H1 (cell line): ENCODE measurements at regions not wholly inside any gene's neighbourhood (a gene's known extent, or its start where the extent isn't known, plus 50 kb on each side); places are given as distances from the start of the nearest gene placed in this dataset.

Experiments
- CTCF ChIA-PET: fragments of 300-600 bp; sonication (Branson Sonifier 250); formaldehyde crosslinking; loops from one replicate; lab custom pipeline; 2021; ENCODE audit not compliant: partially characterized antibody; lab: Charles Lee
- POLR2A ChIA-PET: fragments of 300-600 bp; sonication (Branson Sonifier 250); formaldehyde crosslinking; loops from one replicate; lab custom pipeline; 2021; ENCODE audit warnings: inconsistent platforms; ENCODE audit not compliant: partially characterized antibody; lab: Charles Lee
- DNase-seq, 2 experiments: peaks; one replicate each; pipeline versions ENCODE4 v3.0.0 to v3.0.0-alpha.2; 2010 to 2022; ENCODE audit warnings: low spot score in 2 of 2, low read depth in 1 of 2, mixed read lengths in 1 of 2
- FAIRE-seq: peaks from 2 replicates; lab custom pipeline; 2011; peaks lifted over from hg19 to GRCh38; lab: Jason Lieb, UNC
- H2AFZ ChIP-seq: 2 replicates; pipeline ENCODE4 v1.8.1; 2012; ENCODE audit warnings: low read length, inconsistent platforms
- H2AK5ac ChIP-seq: 2 replicates; pipeline ENCODE4 v1.6.1; 2013; ENCODE audit warnings: low read depth, low read length
- H2BK120ac ChIP-seq: replicated peaks from 2 replicates; pipeline ENCODE3; 2013; ENCODE audit warnings: low read depth, low read length, inconsistent platforms
- H2BK12ac ChIP-seq: 2 replicates; pipeline ENCODE4 v1.6.1; 2013; ENCODE audit warnings: low read depth, low read length
- H2BK15ac ChIP-seq: 2 replicates; pipeline ENCODE4 v1.6.1; 2013; ENCODE audit warnings: low read length
- H2BK20ac ChIP-seq: 2 replicates; pipeline ENCODE4 v1.6.1; 2013; ENCODE audit warnings: low read length
- H2BK5ac ChIP-seq: 2 replicates; pipeline ENCODE4 v1.6.1; 2013; ENCODE audit warnings: low read depth, low read length
- H3K14ac ChIP-seq: 2 replicates; pipeline ENCODE4 v1.6.1; 2013; ENCODE audit warnings: inconsistent platforms; ENCODE audit not compliant: insufficient read length
- H3K18ac ChIP-seq: 2 replicates; pipeline ENCODE4 v1.6.1; 2013; ENCODE audit warnings: low read length; ENCODE audit errors: extremely low read depth
- H3K23ac ChIP-seq: 2 replicates; pipeline ENCODE4 v1.6.1; 2013; ENCODE audit warnings: inconsistent platforms; ENCODE audit not compliant: insufficient read length
- H3K23me2 ChIP-seq: 2 replicates; pipeline ENCODE4 v1.6.1; 2013; ENCODE audit warnings: low read depth, low read length
- H3K27ac ChIP-seq: 2 replicates; pipeline ENCODE4 v1.6.1; 2011; ENCODE audit warnings: low read depth, low read length, inconsistent platforms
- H3K27me3 ChIP-seq, 4 experiments: replicated peaks in 1 of 4; 1 replicate in 1 of 4; 2 replicates in 3 of 4; pipeline versions ENCODE4 v1.6.1 to v1.8.1; 2011 to 2013; ENCODE audit warnings: low read length in 3 of 4, mild to moderate bottlenecking in 3 of 4, inconsistent platforms in 2 of 4, mixed read lengths in 2 of 4, moderate library complexity in 1 of 4; ENCODE audit not compliant: control insufficient read depth in 3 of 4, insufficient read depth in 3 of 4; ENCODE audit errors: extremely low read depth in 1 of 4
- H3K36me3 ChIP-seq, 4 experiments: 2 replicates each; pipeline versions ENCODE4 v1.6.1 to v1.8.1; 2011 to 2013; ENCODE audit warnings: mild to moderate bottlenecking in 4 of 4, low read length in 3 of 4, moderate library complexity in 2 of 4, control low read depth in 1 of 4, inconsistent platforms in 1 of 4; ENCODE audit not compliant: insufficient read depth in 4 of 4, control insufficient read depth in 2 of 4
- H3K4ac ChIP-seq: replicated peaks from 2 replicates; pipeline ENCODE3; 2013; ENCODE audit warnings: low read length, low read depth, mixed read lengths, inconsistent platforms; ENCODE audit not compliant: insufficient read length
- H3K4me1 ChIP-seq, 4 experiments: replicated peaks in 1 of 4; 1 replicate in 1 of 4; 2 replicates in 3 of 4; pipeline versions ENCODE4 v1.6.1 to v1.8.1; 2011 to 2013; ENCODE audit warnings: low read length in 3 of 4, inconsistent platforms in 2 of 4, mixed read lengths in 1 of 4; ENCODE audit not compliant: insufficient read depth in 4 of 4, control insufficient read depth in 3 of 4
- H3K4me2 ChIP-seq, 2 experiments: 2 replicates each; pipeline versions ENCODE4 v1.6.1 to v1.8.1; 2011 to 2013; ENCODE audit warnings: low read depth in 2 of 2, low read length in 2 of 2, control low read depth in 1 of 2, inconsistent platforms in 1 of 2, mild to moderate bottlenecking in 1 of 2; ENCODE audit not compliant: insufficient read depth in 1 of 2
- H3K4me3 ChIP-seq, 4 experiments: fragments of 200-600, 300-600 bp in 1 of 4; sonication (generic), shearing (Covaris generic), sonication (Bioruptor Twin) in 1 of 4; 2 replicates each; pipeline versions ENCODE4 v1.5.1 to v1.8.1; 2011 to 2016; ENCODE audit warnings: low read length in 4 of 4, low read depth in 3 of 4, control low read depth in 2 of 4, inconsistent platforms in 2 of 4, mild to moderate bottlenecking in 2 of 4, mixed read lengths in 1 of 4, moderate library complexity in 1 of 4; ENCODE audit not compliant: insufficient read depth in 2 of 4; ENCODE audit errors: extremely low read depth in 1 of 4
- H3K56ac ChIP-seq: replicated peaks from 2 replicates; pipeline ENCODE3; 2013; ENCODE audit warnings: low read depth, mild to moderate bottlenecking, mixed read lengths, low read length, inconsistent platforms; ENCODE audit not compliant: insufficient read length
- H3K79me1 ChIP-seq: 2 replicates; pipeline ENCODE4 v1.6.1; 2013; ENCODE audit warnings: low read depth, low read length, control low read depth
- H3K79me2 ChIP-seq, 2 experiments: 2 replicates each; pipeline versions ENCODE4 v1.6.1 to v1.8.1; 2012 to 2013; ENCODE audit warnings: low read length in 2 of 2, mild to moderate bottlenecking in 2 of 2, inconsistent platforms in 1 of 2; ENCODE audit not compliant: insufficient read depth in 2 of 2, control insufficient read depth in 1 of 2
- H3K9ac ChIP-seq, 4 experiments: replicated peaks in 1 of 4; 1 replicate in 1 of 4; 2 replicates in 3 of 4; pipeline versions ENCODE4 v1.6.1 to v1.8.1; 2011 to 2013; ENCODE audit warnings: low read depth in 3 of 4, low read length in 3 of 4, control low read depth in 2 of 4, mild to moderate bottlenecking in 2 of 4, moderate library complexity in 2 of 4, inconsistent platforms in 1 of 4; ENCODE audit errors: extremely low read depth in 1 of 4
- H3K9me3 ChIP-seq, 2 experiments: 2 replicates each; pipeline versions ENCODE4 v1.6.1 to v1.8.1; 2012 to 2013; ENCODE audit warnings: mild to moderate bottlenecking in 2 of 2, moderate library complexity in 2 of 2, control low read depth in 1 of 2, inconsistent platforms in 1 of 2, low read depth in 1 of 2, low read length in 1 of 2, mixed read lengths in 1 of 2; ENCODE audit not compliant: insufficient read depth in 2 of 2
- H4K20me1 ChIP-seq, 2 experiments: replicated peaks in 1 of 2; 2 replicates each; pipeline versions ENCODE3 to v1.8.1; 2011 to 2013; ENCODE audit warnings: inconsistent platforms in 2 of 2, low read length in 2 of 2, mild to moderate bottlenecking in 1 of 2; ENCODE audit not compliant: insufficient read depth in 2 of 2, control insufficient read depth in 1 of 2
- H4K5ac ChIP-seq: 2 replicates; pipeline ENCODE4 v1.6.1; 2013; ENCODE audit warnings: low read length, low read depth, mixed read lengths, inconsistent platforms; ENCODE audit not compliant: insufficient read length
- H4K8ac ChIP-seq: 2 replicates; pipeline ENCODE4 v1.8.0; 2013; ENCODE audit warnings: mild to moderate bottlenecking, moderate library complexity, low read length, inconsistent platforms; ENCODE audit not compliant: insufficient read depth; ENCODE audit errors: extremely low read depth
- H4K91ac ChIP-seq: replicated peaks from 2 replicates; pipeline ENCODE3; 2013; ENCODE audit warnings: low read length, mixed read lengths, inconsistent platforms; ENCODE audit not compliant: insufficient read length
- BRCA1 ChIP-seq: IDR thresholded peaks from 2 replicates; pipeline ENCODE4 v1.6.1; 2012; ENCODE audit warnings: low read depth, low read length, improper control_type of control experiment
- CBX8 ChIP-seq: fragments of 300-800, 300-1000 bp; sonication (generic); IDR thresholded peaks from 2 replicates; pipeline ENCODE4 v1.7.1; 2016; ENCODE audit warnings: low read depth, low read length, borderline replicate concordance
- CEBPB ChIP-seq: IDR thresholded peaks from 2 replicates; pipeline ENCODE4 v1.6.1; 2012; ENCODE audit warnings: low read depth, low read length
- EGR1 ChIP-seq: IDR thresholded peaks from 2 replicates; pipeline ENCODE4 v1.6.1; 2011; ENCODE audit warnings: low read depth, low read length, borderline replicate concordance
- EP300 ChIP-seq, 2 experiments: IDR thresholded peaks; 1 replicate in 1 of 2; 2 replicates in 1 of 2; pipeline ENCODE4 v1.6.1; 2011 to 2012; ENCODE audit warnings: low read depth in 2 of 2, low read length in 2 of 2, mild to moderate bottlenecking in 2 of 2, borderline replicate concordance in 1 of 2, inconsistent platforms in 1 of 2, moderate library complexity in 1 of 2
- HDAC2 ChIP-seq, 2 experiments: fragments of 300-600 bp in 1 of 2; sonication (generic) in 1 of 2; IDR thresholded peaks; 2 replicates each; pipeline ENCODE4 v1.6.1; 2011 to 2012; ENCODE audit warnings: low read depth in 2 of 2, low read length in 2 of 2, mild to moderate bottlenecking in 2 of 2, moderate library complexity in 2 of 2, borderline replicate concordance in 1 of 2, inconsistent platforms in 1 of 2
- HDAC6 ChIP-seq: IDR thresholded peaks from one replicate; pipeline ENCODE4 v1.7.1; 2012; ENCODE audit warnings: low read depth, mild to moderate bottlenecking, inconsistent platforms, low read length, moderate library complexity
- KDM5A ChIP-seq: fragments of 200-600 bp; IDR thresholded peaks from 2 replicates; pipeline ENCODE4 v1.7.1; 2012; ENCODE audit warnings: mild to moderate bottlenecking, low read length, inconsistent platforms, mixed read lengths
- NRF1 ChIP-seq: IDR thresholded peaks from 2 replicates; pipeline ENCODE4 v1.6.1; 2011; ENCODE audit warnings: mild to moderate bottlenecking, low read depth, low read length, improper control_type of control experiment
- POU5F1 ChIP-seq: IDR thresholded peaks from 2 replicates; pipeline ENCODE4 v1.6.1; 2011; ENCODE audit warnings: low read depth, mild to moderate bottlenecking, low read length, moderate library complexity
- SIRT6 ChIP-seq: IDR thresholded peaks from one replicate; pipeline ENCODE4 v1.7.1; 2012; ENCODE audit warnings: low read length, inconsistent platforms
- SP2 ChIP-seq: IDR thresholded peaks from 2 replicates; pipeline ENCODE4 v1.6.1; 2012; ENCODE audit warnings: mild to moderate bottlenecking, low read length, inconsistent platforms
- TF ChIP-seq, protein P1 (sequence below): IDR thresholded peaks from 2 replicates; pipeline ENCODE4 v1.6.1; 2012; ENCODE audit warnings: inconsistent platforms
- TF ChIP-seq, protein P2 (sequence below): IDR thresholded peaks from 2 replicates; pipeline ENCODE4 v1.6.1; 2012; ENCODE audit warnings: low read length, inconsistent platforms

DNA sequence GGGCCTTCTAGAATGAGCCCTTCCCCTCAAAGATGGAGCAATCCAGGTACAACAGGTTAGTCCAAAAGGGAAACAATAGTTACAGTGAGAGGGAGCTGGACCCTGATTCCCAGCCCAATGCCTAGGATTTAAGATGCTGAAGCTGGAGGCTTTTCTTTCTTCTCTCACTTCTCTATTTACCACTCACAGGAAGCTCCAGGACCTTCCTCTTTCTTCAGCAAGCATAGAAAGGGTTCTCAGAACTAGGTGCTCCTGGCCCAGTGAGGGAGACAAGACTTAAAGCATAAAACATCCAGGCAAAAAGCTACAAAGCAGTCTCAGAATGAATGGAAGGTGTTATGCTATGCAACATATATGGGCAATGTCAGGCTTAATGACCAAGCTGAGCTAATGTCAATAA is 279.0 kb downstream of the SRBD1 start:
- Histone ChIP-seq H3K9ac (no peak overlapping the region), H3K79me1 (no peaks in the 10 kb centered on the region), H3K56ac (no peak overlapping the region), H3K4me3 (no peak overlapping the region), H3K14ac (no peak overlapping the region), H3K27ac (no peak overlapping the region), H2BK12ac (no peak overlapping the region), H3K23me2 (no peaks in the 10 kb centered on the region), H3K36me3 (no peaks in the 10 kb centered on the region), H2BK5ac (no peak overlapping the region), H3K4ac (no peak overlapping the region), H2AK5ac (no peak overlapping the region), H3K4me2 (no peak overlapping the region), H2BK120ac (no peak overlapping the region), H3K4me1 (peaks cover 0 to 5% (median 3%) of the 10 kb centered on the region in 4 experiments; a peak in 3 of 7 replicates), H4K8ac (no peak overlapping the region), H3K27me3 (no peaks in the 10 kb centered on the region; a peak in 1 of 7 replicates), H4K5ac (no peak overlapping the region), H2BK15ac (no peak overlapping the region), H3K79me2 (no peaks in the 10 kb centered on the region), H2BK20ac (no peak overlapping the region), H4K91ac (no peak overlapping the region), H4K20me1 (no peaks in the 10 kb centered on the region), H3K18ac (no peak overlapping the region), H2AFZ (no peak overlapping the region), H3K9me3 (no peaks in the 10 kb centered on the region), H3K23ac (no peak overlapping the region)
- POLR2A ChIA-PET, result no interaction called here
- no peak for FAIRE-seq
- TF ChIP-seq, protein P1, sequence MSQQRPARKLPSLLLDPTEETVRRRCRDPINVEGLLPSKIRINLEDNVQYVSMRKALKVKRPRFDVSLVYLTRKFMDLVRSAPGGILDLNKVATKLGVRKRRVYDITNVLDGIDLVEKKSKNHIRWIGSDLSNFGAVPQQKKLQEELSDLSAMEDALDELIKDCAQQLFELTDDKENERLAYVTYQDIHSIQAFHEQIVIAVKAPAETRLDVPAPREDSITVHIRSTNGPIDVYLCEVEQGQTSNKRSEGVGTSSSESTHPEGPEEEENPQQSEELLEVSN, result no peak
- TF ChIP-seq KDM5A, result no peak
- no peak for TF ChIP-seq HDAC2 (IDR thresholded peaks at IDR 0.05; ENCODE audit: borderline replicate concordance in 1 of 2, low read depth in 2 of 2, low read length in 2 of 2)
- TF ChIP-seq CBX8, result no peak
- no peak for TF ChIP-seq BRCA1
- no peak for TF ChIP-seq SP2
- TF ChIP-seq, protein P2, sequence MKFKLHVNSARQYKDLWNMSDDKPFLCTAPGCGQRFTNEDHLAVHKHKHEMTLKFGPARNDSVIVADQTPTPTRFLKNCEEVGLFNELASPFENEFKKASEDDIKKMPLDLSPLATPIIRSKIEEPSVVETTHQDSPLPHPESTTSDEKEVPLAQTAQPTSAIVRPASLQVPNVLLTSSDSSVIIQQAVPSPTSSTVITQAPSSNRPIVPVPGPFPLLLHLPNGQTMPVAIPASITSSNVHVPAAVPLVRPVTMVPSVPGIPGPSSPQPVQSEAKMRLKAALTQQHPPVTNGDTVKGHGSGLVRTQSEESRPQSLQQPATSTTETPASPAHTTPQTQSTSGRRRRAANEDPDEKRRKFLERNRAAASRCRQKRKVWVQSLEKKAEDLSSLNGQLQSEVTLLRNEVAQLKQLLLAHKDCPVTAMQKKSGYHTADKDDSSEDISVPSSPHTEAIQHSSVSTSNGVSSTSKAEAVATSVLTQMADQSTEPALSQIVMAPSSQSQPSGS, result no peak
- no peak for TF ChIP-seq POU5F1
- TF ChIP-seq EGR1, result no peak
- no peak for TF ChIP-seq NRF1
- TF ChIP-seq EP300 (IDR thresholded peaks at IDR 0.05; ENCODE audit: borderline replicate concordance in 1 of 2, low read depth in 2 of 2, low read length in 2 of 2), result no peak
- TF ChIP-seq SIRT6, result no peak
- no peak for TF ChIP-seq CEBPB
- TF ChIP-seq HDAC6, result no peak
- no peak for DNase-seq
- CTCF ChIA-PET, result interaction anchor here (1.3 to 1.9 kb wide), 3 partner anchors 12 to 30 kb away, joined by 3 to 7 read pairs (median 4); no protein-coding TSS in a partner anchor
